Coronary artery (tissue), 2 donors: ENCODE measurements at regions not wholly inside any gene's neighbourhood (a gene's known extent, or its start where the extent isn't known, plus 50 kb on each side); places are given as distances from the start of the nearest gene placed in this dataset.

Experiments
- DNase-seq: peaks from one replicate; pipeline ENCODE4 v3.0.0-alpha.2; 2017; ENCODE audit warnings: low spot score
- H3K27ac ChIP-seq, 2 donors: fragments of 200-600 bp; sonication (generic); one replicate each; pipeline ENCODE4 v1.5.1; 2016 to 2019
- H3K4me3 ChIP-seq: fragments of 200-600 bp; sonication (generic); 2 replicates; pipeline ENCODE4 v1.5.1; 2016; ENCODE audit warnings: mild to moderate bottlenecking, moderate library complexity
- TF ChIP-seq, protein P1 (sequence below): fragments of 200-600 bp; sonication (generic); IDR thresholded peaks from one replicate; pipeline ENCODE4 v1.5.1; 2019; ENCODE audit warnings: antibody characterized with exemption

DNA sequence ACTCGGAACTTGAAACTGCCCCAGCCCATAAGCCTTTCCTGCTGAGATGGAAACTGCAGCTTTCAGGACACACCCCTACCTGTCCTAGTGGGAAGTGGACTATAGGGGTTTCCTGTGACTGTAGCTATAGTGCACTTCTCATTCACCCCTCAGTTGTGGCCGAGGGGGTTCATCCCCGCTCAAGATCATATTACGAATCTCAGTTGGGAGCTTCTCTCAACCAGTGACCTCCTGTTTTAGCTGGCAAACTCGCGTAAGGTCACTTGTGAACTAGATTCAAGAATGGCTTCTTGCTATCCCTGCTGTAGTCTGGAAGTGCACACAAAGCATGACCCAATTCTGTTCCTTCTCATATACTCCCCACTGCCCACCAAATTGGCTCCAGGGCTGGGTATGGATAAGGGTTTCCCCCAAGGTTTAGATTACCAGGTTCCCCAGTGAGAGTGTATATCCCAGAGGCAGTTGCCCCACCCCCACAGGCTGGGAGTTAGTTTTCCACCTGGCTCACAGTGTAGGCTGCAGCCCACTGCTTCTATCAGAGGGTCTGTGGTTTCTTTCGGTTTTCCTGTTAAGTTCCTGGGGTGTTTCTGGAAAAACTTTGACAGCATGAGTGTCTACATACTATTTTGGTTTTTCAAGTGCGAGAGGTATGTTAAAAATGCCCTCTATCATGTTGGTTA lies 812.9 kb downstream of the JRKL start:
- TF ChIP-seq, protein P1, sequence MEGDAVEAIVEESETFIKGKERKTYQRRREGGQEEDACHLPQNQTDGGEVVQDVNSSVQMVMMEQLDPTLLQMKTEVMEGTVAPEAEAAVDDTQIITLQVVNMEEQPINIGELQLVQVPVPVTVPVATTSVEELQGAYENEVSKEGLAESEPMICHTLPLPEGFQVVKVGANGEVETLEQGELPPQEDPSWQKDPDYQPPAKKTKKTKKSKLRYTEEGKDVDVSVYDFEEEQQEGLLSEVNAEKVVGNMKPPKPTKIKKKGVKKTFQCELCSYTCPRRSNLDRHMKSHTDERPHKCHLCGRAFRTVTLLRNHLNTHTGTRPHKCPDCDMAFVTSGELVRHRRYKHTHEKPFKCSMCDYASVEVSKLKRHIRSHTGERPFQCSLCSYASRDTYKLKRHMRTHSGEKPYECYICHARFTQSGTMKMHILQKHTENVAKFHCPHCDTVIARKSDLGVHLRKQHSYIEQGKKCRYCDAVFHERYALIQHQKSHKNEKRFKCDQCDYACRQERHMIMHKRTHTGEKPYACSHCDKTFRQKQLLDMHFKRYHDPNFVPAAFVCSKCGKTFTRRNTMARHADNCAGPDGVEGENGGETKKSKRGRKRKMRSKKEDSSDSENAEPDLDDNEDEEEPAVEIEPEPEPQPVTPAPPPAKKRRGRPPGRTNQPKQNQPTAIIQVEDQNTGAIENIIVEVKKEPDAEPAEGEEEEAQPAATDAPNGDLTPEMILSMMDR: no peak
- no peak overlapping the region for H3K4me3 ChIP-seq
- DNase-seq: no peak
- H3K27ac ChIP-seq: no peak overlapping the region

DNA sequence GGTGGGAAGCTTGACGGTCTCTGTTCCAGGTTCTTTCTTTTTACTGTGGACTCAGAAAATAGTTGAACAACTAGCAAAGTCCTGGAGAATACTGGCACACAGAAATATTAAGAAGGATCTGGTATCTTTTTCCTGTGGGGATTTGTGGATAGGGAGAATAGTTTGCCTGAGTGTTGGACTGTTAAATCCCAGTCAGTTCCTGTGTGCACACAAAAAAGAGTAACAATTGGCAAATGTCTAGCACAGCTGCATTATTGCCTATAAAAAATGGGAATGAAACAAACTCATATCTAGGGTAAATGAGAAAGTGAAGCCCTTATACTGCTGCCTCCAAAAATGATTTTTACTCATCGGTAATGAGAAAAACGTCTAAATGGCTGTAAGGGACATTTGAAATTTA lies 828.2 kb downstream of the JRKL start:
- Histone ChIP-seq H3K27ac (no peak overlapping the region), H3K4me3 (no peak overlapping the region)
- DNase-seq: no peak
- TF ChIP-seq, protein P1: no peak

DNA sequence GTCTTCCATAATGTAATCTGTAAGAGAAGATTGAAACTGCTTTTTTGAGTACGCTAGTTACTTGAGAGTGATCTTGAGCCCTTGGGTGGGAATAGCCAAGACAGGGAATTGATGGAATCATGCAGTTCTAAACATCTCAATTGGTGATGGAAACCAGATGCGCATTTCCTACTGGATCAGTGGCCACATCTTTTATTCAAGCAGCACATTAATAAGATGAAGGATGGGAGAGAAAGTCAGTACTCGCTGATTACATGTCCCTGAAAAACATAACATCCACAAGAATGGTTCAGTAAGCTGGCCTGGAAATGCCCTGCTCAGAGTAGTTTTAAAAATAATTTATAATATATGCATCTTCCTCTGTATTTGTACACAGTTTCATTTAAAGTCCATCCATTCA lies 833.8 kb downstream of the JRKL start:
- no peak for DNase-seq
- TF ChIP-seq, protein P1: no peak
- no peak overlapping the region for H3K27ac ChIP-seq
- no peak overlapping the region for H3K4me3 ChIP-seq

DNA sequence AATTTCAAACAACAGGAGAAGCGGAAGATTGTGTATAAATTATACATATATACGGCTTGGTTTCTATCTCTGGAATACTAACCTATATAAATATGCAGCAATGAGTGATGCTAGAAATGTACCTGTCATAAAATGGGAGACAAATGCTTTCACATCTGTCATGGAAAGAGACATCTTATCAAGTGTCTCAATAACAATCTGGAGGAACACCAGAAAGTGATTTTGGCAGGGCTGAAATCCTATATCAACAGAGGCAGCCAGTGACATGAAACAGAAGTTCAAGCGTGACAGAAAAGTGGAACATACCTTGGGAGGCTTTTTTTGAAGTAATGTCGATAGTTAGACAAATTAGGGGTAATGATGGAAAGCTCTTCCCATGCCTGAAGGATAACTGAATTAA lies 834.6 kb downstream of the JRKL start:
- Histone ChIP-seq H3K4me3 (no peak overlapping the region), H3K27ac (no peak overlapping the region)
- DNase-seq: no peak
- TF ChIP-seq, protein P1: no peak

DNA sequence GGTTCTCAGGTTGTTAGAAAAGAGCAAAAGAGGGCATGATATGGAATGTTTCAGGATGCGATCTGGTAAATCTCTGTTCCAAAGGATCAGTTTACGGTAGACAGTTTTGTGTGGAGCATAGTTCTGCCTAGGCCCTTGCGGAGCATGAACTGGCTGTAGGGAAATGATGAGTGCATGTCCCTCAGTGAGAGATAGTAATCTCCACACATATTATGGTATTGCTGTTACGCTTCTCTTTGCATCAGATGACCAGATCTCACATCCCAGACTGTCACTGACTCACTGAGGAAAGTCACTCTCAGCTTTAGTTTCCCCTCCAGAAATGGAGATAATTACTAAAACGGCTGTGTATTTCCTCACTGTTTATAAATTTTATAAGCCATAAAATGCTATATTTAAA lies 836.0 kb downstream of the JRKL start:
- Histone ChIP-seq H3K27ac (no peak overlapping the region), H3K4me3 (no peak overlapping the region)
- TF ChIP-seq, protein P1: no peak
- no peak for DNase-seq

DNA sequence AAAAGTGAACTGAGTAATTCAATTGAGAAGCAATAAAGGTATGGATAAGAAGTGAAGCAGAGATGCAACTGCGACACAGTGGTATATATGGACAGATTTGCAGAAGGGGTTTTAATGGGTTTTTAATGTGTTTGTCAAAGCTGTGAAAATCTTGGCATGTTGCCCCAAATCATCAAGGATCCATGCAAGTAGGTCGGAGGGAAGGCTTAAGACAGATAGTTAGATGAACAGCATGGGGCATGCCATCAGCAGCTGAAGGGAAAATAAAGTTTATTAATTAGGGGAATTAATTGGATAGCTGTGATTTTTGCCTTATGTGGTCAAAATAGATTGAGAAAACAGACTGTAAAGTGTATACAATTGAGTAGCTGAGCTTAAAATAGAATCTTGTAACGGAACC lies 840.1 kb downstream of the JRKL start:
- Histone ChIP-seq H3K4me3 (no peak overlapping the region), H3K27ac (no peak overlapping the region)
- TF ChIP-seq, protein P1: no peak
- DNase-seq: no peak

DNA sequence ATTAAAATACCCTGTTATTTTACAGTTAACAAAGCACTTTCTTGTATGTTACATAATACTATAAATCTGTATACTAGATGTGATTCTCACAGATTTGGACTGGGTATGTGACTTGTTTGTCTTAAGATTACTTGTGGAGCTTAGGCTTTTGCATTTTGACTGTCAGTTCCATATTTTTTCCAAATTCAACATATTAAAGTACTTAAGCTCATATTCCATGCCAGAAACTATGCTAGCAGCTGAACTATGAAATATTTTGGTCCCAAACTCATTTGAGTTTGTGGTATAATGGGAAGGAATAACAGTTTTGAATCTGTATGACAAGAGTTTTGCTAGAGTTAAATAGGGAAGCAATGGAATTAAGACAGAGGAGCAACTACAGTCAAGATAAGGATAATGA lies 841.4 kb downstream of the JRKL start:
- TF ChIP-seq, protein P1: no peak
- DNase-seq: no peak
- Histone ChIP-seq H3K27ac (no peak overlapping the region), H3K4me3 (no peak overlapping the region)
